Mononuclear cell (primary cell): ENCODE measurements at regions not wholly inside any gene's neighbourhood (a gene's known extent, or its start where the extent isn't known, plus 50 kb on each side); places are given as distances from the start of the nearest gene placed in this dataset.
"Not testable (repeated sequence)": the region's sequence is repeated elsewhere in the genome, so short reads cannot be mapped to it uniquely, and the experiment has no call there.

Experiments used
- H3K27me3 ChIP-seq: 2 replicates; pipeline ENCODE4 v1.6.0; 2011; ENCODE audit warnings: low read length, control low read depth; ENCODE audit not compliant: insufficient read depth
- H3K4me1 ChIP-seq: 2 replicates; pipeline ENCODE4 v1.5.1; 2011; ENCODE audit warnings: mild to moderate bottlenecking, low read length, control low read depth; ENCODE audit not compliant: insufficient read depth
- H3K4me3 ChIP-seq: 2 replicates; pipeline ENCODE4 v1.5.1; 2011; ENCODE audit warnings: mild to moderate bottlenecking, low read length, moderate library complexity
- H3K9me3 ChIP-seq: 2 replicates; pipeline ENCODE4 v1.5.1; 2011; ENCODE audit warnings: low read depth, mild to moderate bottlenecking, control low read depth, low read length

- no peaks in the 10 kb centered on the region for H3K9me3 ChIP-seq
- peaks cover 8% of the 10 kb centered on the region for H3K27me3 ChIP-seq
- no peak overlapping the region for H3K4me3 ChIP-seq
- H3K4me1 ChIP-seq: no peaks in the 10 kb centered on the region
These were observed 262.1 kb downstream of the AHR start for GRCh38 chr7:17560516-17560915.

DNA sequence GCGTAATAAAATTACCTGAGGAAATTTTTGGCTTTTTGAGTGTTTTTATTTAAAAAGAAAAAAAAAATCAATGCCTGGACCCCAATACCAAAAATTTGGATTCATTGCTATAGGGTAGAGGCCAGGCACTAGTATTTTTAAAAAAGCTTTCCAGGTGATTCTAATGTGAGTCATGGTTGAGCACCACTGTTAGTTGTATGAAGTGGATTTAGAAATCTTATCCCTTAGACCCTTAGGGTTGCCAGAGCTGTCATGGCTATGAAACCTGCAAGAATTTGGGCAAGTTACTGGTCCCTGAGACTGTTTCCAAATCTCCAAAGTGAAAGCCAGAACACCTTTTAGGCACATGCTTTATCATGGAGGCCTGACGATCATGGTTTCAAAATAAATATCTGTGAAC lies 262.5 kb downstream of the AHR start:
- H3K27me3 ChIP-seq: peaks cover 8% of the 10 kb centered on the region
- no peaks in the 10 kb centered on the region for H3K4me1 ChIP-seq
- no peak overlapping the region for H3K4me3 ChIP-seq
- no peaks in the 10 kb centered on the region for H3K9me3 ChIP-seq

- no peaks in the 10 kb centered on the region for H3K9me3 ChIP-seq
- no peak overlapping the region for H3K4me3 ChIP-seq
- no peaks in the 10 kb centered on the region for H3K4me1 ChIP-seq
These were observed 266.3 kb downstream of the AHR start for GRCh38 chr7:17564678-17565212.

GRCh38 chr7:17580141-17580540 lies 281.7 kb downstream of the AHR start:
- no peaks in the 10 kb centered on the region for H3K27me3 ChIP-seq
- no peak overlapping the region for H3K4me3 ChIP-seq
- H3K9me3 ChIP-seq: no peaks in the 10 kb centered on the region
- H3K4me1 ChIP-seq: no peaks in the 10 kb centered on the region

More at GRCh38 chr7:17564678-17565212, 266.3 kb downstream of the AHR start:
- H3K27me3 ChIP-seq: peaks cover 8% of the 10 kb centered on the region

DNA sequence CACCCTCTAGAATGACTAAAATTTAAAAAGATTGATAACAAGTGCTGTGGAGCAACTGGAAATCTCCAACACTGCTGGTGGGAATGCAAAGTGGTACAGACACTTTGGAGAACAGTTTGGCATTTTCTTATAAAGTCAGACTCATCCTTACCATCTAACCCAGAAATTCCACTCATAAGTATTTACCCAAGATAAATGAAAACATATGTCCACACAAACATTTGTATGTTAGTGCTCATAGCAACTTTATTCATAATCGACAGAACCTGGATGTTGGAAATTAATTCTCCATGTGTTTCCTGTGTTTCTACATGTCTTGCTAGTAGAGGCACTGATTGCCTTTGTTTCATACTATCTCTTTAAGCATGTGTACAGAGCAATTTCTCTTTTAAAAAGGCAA lies 282.4 kb downstream of the AHR start:
- Histone ChIP-seq H3K4me1 (no peaks in the 10 kb centered on the region), H3K4me3 (no peak overlapping the region), H3K9me3 (no peaks in the 10 kb centered on the region), H3K27me3 (no peaks in the 10 kb centered on the region)

DNA sequence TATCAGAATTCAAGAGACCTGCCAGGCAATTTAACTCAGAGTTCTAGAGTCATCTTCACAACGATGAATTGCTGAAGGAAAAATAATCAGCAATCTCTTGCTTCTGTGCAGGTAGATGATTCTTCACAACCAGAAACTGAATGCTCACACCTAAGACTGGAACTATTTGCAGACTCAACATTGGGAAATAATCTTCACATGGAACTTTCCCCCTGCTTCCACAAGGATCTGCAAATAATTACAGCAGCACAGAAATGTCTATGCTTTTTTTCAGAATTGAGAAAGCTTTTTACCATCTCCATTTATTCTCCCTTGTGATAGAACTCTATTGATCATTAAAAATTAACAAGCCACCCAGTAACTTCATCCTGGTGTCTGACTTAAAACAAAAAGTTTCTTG lies 282.8 kb downstream of the AHR start:
- Histone ChIP-seq H3K9me3 (no peaks in the 10 kb centered on the region), H3K4me3 (no peak overlapping the region), H3K27me3 (no peaks in the 10 kb centered on the region), H3K4me1 (no peaks in the 10 kb centered on the region)

GRCh38 chr7:17582696-17583095 lies 284.2 kb downstream of the AHR start:
- H3K4me1 ChIP-seq, H3K27me3 ChIP-seq, H3K4me3 ChIP-seq, H3K9me3 ChIP-seq: not testable (repeated sequence)

- Histone ChIP-seq H3K4me3 (no peak overlapping the region), H3K27me3 (no peaks in the 10 kb centered on the region), H3K4me1 (no peaks in the 10 kb centered on the region), H3K9me3 (no peaks in the 10 kb centered on the region)
These were observed 285.3 kb downstream of the AHR start for GRCh38 chr7:17583786-17584185.

- no peaks in the 10 kb centered on the region for H3K9me3 ChIP-seq
- no peaks in the 10 kb centered on the region for H3K4me1 ChIP-seq
- H3K4me3 ChIP-seq: no peak overlapping the region
- no peaks in the 10 kb centered on the region for H3K27me3 ChIP-seq
These were observed 286.4 kb downstream of the AHR start for GRCh38 chr7:17584822-17585221.

- no peaks in the 10 kb centered on the region for H3K4me1 ChIP-seq
- H3K4me3 ChIP-seq: no peak overlapping the region
- no peaks in the 10 kb centered on the region for H3K27me3 ChIP-seq
- no peaks in the 10 kb centered on the region for H3K9me3 ChIP-seq
These were observed 288.3 kb downstream of the AHR start for GRCh38 chr7:17586711-17587110.

DNA sequence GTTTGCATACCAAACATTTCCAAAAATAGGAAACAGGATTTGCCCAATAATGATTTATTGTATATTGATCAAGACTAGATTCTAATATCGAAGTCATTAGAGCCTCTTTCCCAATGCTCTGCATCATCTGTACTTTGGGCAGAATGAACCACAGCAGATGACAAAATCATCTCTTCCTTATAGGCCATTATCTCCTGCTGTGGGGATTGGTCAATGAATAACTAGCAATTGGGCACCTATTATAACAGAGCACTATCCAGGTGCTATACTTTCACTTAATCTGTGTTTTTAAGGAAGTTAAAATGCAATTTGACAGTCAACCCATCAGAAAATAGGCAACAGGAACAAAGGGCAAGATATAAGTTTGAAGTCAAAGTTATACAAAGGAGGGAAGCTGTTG lies 290.3 kb downstream of the AHR start:
- Histone ChIP-seq H3K4me3 (no peak overlapping the region), H3K4me1 (no peaks in the 10 kb centered on the region), H3K27me3 (no peaks in the 10 kb centered on the region), H3K9me3 (no peaks in the 10 kb centered on the region)

GRCh38 chr7:17589671-17590070 lies 291.2 kb downstream of the AHR start:
- H3K4me3 ChIP-seq: no peak overlapping the region
- H3K9me3 ChIP-seq: no peaks in the 10 kb centered on the region
- no peaks in the 10 kb centered on the region for H3K27me3 ChIP-seq
- no peaks in the 10 kb centered on the region for H3K4me1 ChIP-seq

DNA sequence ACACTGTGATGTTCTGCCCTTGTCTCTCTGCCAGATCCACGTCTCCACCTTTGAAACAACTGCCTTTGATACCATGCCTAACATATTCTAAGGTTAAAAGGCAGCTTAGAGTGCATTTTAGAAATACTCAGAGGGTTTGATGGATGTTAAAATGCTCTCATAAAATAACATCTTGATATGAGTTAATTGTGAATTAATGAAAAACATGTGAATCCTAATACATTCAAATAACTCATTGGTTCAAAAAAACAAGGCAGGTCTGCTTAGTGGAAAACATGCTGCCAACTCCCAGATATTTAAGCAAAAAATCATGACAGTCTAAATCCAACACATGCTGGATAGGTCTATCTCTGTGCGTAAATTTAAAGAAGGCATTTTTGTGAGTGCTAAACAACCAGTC lies 291.8 kb downstream of the AHR start:
- no peak overlapping the region for H3K4me3 ChIP-seq
- H3K4me1 ChIP-seq: no peaks in the 10 kb centered on the region
- H3K9me3 ChIP-seq: no peaks in the 10 kb centered on the region

GRCh38 chr7:17593819-17594419 lies 295.5 kb downstream of the AHR start:
- Histone ChIP-seq H3K4me1 (no peaks in the 10 kb centered on the region), H3K27me3 (no peaks in the 10 kb centered on the region), H3K9me3 (no peaks in the 10 kb centered on the region), H3K4me3 (no peak overlapping the region)

More for the DNA sequence above, 291.8 kb downstream of the AHR start:
- H3K27me3 ChIP-seq: no peaks in the 10 kb centered on the region

DNA sequence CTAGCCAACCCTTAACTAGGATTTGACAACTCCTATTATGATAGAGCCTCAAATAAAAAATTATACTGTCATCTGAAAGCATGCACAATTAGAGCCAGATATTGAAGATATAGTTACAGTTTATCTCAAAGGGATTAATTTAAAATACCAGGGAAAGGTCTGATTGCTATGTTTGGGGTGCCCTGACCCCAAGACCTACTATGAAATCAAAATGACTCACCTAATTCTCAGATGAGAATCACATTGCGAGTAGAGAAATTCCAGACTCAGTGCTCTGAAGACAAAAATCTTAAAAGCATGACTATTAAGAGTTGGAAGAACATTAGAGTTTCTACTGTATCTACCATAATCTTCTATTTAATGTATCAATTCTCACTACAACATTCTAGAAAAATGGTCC lies 297.1 kb downstream of the AHR start:
- no peak overlapping the region for H3K4me3 ChIP-seq
- no peaks in the 10 kb centered on the region for H3K4me1 ChIP-seq
- no peaks in the 10 kb centered on the region for H3K27me3 ChIP-seq
- H3K9me3 ChIP-seq: no peaks in the 10 kb centered on the region

GRCh38 chr7:17598305-17598704 lies 299.9 kb downstream of the AHR start:
- no peaks in the 10 kb centered on the region for H3K9me3 ChIP-seq
- H3K27me3 ChIP-seq: peaks cover 2% of the 10 kb centered on the region
- H3K4me3 ChIP-seq: no peak overlapping the region
- no peaks in the 10 kb centered on the region for H3K4me1 ChIP-seq
